ENCODE measurements at regions not wholly inside any gene's neighbourhood (a gene's known extent, or its start where the extent isn't known, plus 50 kb on each side); places are given as distances from the start of the nearest gene placed in this dataset.
A peak's percentile ranks its signal among the peaks of the same experiment; 100 is the strongest.

GRCh38 chr17:33352526-33352925, 59.4 kb upstream of the ASIC2 start:
- no peak for FAIRE-seq

GRCh38 chr17:33356266-33356665, 63.2 kb upstream of the ASIC2 start:
- DNase-seq (ENCODE audit: low spot score) (no peak), FAIRE-seq (no peak)

More at GRCh38 chr17:33352526-33352925, 59.4 kb upstream of the ASIC2 start:
- DNase-seq (ENCODE audit: low spot score): no peak

- DNase-seq (ENCODE audit: low spot score): no peak
- FAIRE-seq: no peak
These were observed 70.4 kb upstream of the ASIC2 start for GRCh38 chr17:33363475-33363874.

GRCh38 chr17:33366960-33367359, 73.9 kb upstream of the ASIC2 start:
- FAIRE-seq (no peak), DNase-seq (ENCODE audit: low spot score) (no peak)

GRCh38 chr17:33369149-33369548, 76.1 kb upstream of the ASIC2 start:
- DNase-seq (ENCODE audit: low spot score) (no peak), FAIRE-seq (no peak)

- DNase-seq (ENCODE audit: low spot score) (no peak), FAIRE-seq (no peak)
These were observed 76.8 kb upstream of the ASIC2 start for GRCh38 chr17:33369876-33370275.

- DNase-seq (ENCODE audit: low spot score) (no peak), FAIRE-seq (no peak)
These were observed 77.3 kb upstream of the ASIC2 start for GRCh38 chr17:33370401-33370800.

- DNase-seq (ENCODE audit: low spot score) (no peak), FAIRE-seq (no peak)
These were observed 78.3 kb upstream of the ASIC2 start for GRCh38 chr17:33371377-33371776.

GRCh38 chr17:33373273-33373672, 80.2 kb upstream of the ASIC2 start:
- no peak for DNase-seq (ENCODE audit: low spot score)
- no peak for FAIRE-seq

- no peak for FAIRE-seq
- no peak for DNase-seq (ENCODE audit: low spot score)
These were observed 82.0 kb upstream of the ASIC2 start for GRCh38 chr17:33375103-33375502.

GRCh38 chr17:33375783-33376182, 82.7 kb upstream of the ASIC2 start:
- no peak for FAIRE-seq

GRCh38 chr17:33377837-33378595, 84.9 kb upstream of the ASIC2 start:
- no peak for FAIRE-seq
- DNase-seq (ENCODE audit: low spot score): no peak

More at GRCh38 chr17:33375783-33376182, 82.7 kb upstream of the ASIC2 start:
- DNase-seq (ENCODE audit: low spot score): no peak

GRCh38 chr17:33381201-33381600, 88.1 kb upstream of the ASIC2 start:
- DNase-seq (ENCODE audit: low spot score) (no peak), FAIRE-seq (no peak)

- DNase-seq (ENCODE audit: low spot score) (no peak), FAIRE-seq (no peak)
These were observed 90.5 kb upstream of the ASIC2 start for GRCh38 chr17:33383488-33384023.

- DNase-seq (ENCODE audit: low spot score) (no peak), FAIRE-seq (no peak)
These were observed 92.0 kb upstream of the ASIC2 start for GRCh38 chr17:33385133-33385532.

- FAIRE-seq (no peak), DNase-seq (ENCODE audit: low spot score) (no peak)
These were observed 92.6 kb upstream of the ASIC2 start for GRCh38 chr17:33385713-33386112.

GRCh38 chr17:33387406-33387805, 94.3 kb upstream of the ASIC2 start:
- DNase-seq (ENCODE audit: low spot score): no peak
- no peak for FAIRE-seq

- FAIRE-seq (no peak), DNase-seq (ENCODE audit: low spot score) (peak; percentile 22)
These were observed 96.5 kb upstream of the ASIC2 start for GRCh38 chr17:33389504-33390135.

- FAIRE-seq (no peak), DNase-seq (ENCODE audit: low spot score) (peak; percentile 20)
These were observed 97.5 kb upstream of the ASIC2 start for GRCh38 chr17:33390479-33391176.

- peak; percentile 20 for FAIRE-seq
- DNase-seq (ENCODE audit: low spot score): no peak
These were observed 103.7 kb upstream of the ASIC2 start for GRCh38 chr17:33396818-33397217.

GRCh38 chr17:33398386-33398785, 105.3 kb upstream of the ASIC2 start:
- FAIRE-seq: peak; percentile 68
- no peak for DNase-seq (ENCODE audit: low spot score)

- FAIRE-seq: no peak
- no peak for DNase-seq (ENCODE audit: low spot score)
These were observed 108.2 kb upstream of the ASIC2 start for GRCh38 chr17:33401249-33401648.

Measured in urothelium cell line (cell line).